ENCODE measurements at regions not wholly inside any gene's neighbourhood (a gene's known extent, or its start where the extent isn't known, plus 50 kb on each side); places are given as distances from the start of the nearest gene placed in this dataset.
"Not testable (repeated sequence)": the region's sequence is repeated elsewhere in the genome, so short reads cannot be mapped to it uniquely, and the experiment has no call there.

DNA sequence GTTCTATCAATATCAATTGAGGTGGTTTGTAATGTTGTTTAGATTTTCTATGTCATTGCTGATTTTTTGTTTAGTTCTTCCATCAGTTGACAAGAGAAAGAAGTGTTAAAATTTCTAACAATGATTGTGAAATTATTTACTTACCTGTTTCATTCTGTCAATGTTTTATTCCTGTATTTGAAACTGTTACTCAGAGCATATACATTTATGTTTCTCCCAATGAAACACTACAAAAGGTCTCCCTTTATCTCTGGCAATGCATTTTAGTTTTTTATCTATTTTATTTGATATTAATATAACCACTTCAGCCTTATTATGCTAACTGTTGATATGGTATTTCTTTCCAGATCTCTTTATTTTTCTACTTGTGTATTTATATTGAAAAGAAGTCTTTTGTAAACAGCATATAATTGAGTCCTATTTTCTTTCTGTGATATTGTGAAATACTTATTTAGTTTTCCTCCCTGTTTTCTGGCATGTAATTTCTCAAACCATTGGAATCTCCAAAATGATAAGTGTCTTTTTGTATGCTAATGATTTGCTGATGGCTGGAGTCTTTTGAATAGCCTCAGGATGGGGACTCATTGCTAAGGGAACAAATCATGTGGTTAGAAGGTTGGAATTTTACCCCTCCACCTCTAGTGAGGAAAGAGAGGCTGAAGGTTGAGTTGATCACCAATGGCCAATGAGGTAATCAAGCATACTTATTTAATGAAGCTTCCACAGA, 122.0 kb downstream of the ADSS2 start:
- DNase-seq (ENCODE audit: low read depth): no peak
- H3K4me3 ChIP-seq (ENCODE audit: low read length): no peak overlapping the region
- TF ChIP-seq, protein P1, sequence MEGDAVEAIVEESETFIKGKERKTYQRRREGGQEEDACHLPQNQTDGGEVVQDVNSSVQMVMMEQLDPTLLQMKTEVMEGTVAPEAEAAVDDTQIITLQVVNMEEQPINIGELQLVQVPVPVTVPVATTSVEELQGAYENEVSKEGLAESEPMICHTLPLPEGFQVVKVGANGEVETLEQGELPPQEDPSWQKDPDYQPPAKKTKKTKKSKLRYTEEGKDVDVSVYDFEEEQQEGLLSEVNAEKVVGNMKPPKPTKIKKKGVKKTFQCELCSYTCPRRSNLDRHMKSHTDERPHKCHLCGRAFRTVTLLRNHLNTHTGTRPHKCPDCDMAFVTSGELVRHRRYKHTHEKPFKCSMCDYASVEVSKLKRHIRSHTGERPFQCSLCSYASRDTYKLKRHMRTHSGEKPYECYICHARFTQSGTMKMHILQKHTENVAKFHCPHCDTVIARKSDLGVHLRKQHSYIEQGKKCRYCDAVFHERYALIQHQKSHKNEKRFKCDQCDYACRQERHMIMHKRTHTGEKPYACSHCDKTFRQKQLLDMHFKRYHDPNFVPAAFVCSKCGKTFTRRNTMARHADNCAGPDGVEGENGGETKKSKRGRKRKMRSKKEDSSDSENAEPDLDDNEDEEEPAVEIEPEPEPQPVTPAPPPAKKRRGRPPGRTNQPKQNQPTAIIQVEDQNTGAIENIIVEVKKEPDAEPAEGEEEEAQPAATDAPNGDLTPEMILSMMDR (conservative IDR thresholded peaks at IDR 0.05; ENCODE audit: low read depth, low read length): no peak

DNA sequence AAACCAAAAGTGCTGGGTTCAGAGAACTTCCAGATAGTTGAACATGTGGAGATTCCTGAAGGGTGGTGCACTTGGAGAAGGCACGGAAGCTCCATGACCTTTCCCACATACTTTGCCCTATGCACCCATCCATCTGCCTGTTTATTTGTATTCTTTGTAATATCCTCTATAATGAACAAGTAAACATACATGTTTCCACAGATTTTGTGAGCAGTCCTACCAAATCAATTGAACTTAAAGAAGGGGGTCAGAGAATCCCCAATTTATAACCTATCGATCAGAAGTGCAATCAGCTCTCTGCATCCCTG, 121.4 kb downstream of the ADSS2 start:
- no peak overlapping the region for H3K4me3 ChIP-seq (ENCODE audit: low read length)
- DNase-seq (ENCODE audit: low read depth): no peak
- TF ChIP-seq, protein P1 (conservative IDR thresholded peaks at IDR 0.05; ENCODE audit: low read depth, low read length): no peak

DNA sequence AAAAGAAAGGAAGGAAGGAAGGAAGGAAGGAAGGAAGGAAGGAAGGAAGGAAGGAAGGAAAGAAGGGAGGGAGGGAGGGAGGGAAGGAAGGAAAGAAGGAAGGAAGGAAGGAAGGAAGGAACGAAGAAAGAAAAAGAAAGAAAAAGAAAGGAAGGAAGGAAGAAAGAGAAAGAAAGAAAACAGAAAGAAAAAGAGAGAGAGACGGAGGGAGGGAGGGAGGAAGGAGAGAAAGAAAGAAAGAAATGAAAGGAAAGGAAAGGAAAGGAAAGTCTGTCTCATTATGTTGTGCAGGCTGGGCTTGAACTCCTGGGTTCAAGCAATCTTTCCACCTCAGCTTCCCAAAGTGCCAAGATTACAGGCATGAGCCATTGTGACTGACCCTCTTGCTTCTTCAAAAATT, 118.9 kb downstream of the ADSS2 start:
- not testable (repeated sequence) for H3K4me3 ChIP-seq (ENCODE audit: low read length)

DNA sequence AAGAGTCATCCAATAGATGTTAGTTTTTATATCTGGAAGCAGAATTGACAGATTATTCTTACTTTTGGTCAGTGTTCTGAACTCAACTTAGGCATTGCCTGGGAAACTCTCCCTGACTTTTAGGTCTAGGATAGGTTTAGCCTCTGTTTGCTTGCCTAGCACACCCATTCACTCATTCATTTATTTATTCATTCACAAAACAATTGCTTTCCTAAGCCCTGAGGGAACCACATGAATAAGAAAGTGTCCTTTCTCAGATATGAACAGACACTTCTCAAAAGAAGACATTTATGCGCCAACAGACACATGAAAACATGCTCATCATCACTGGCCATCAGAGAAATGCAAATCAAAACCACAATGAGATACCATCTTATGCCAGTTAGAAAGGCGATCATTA, 117.4 kb downstream of the ADSS2 start:
- H3K4me3 ChIP-seq (ENCODE audit: low read length); DNase-seq (ENCODE audit: low read depth): not testable (repeated sequence)

More for the DNA sequence above, 118.9 kb downstream of the ADSS2 start:
- DNase-seq (ENCODE audit: low read depth): not testable (repeated sequence)

DNA sequence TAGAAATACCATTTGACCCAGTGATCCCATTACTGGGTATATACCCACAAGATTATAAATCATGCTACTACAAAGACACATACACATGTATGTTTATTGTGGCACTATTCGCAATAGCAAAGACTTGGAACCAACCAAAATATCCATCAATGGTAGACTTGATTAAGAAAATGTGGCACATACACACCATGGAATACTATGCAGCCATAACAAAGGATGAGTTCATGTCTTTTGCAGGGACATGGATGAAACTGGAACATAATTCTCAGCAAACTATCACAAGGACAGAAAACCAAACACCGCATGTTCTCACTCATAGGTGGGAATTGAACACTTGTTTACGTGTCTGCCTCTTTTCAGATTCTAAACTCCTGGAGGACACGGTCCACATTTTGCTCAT, 116.9 kb downstream of the ADSS2 start:
- not testable (repeated sequence) for DNase-seq (ENCODE audit: low read depth); H3K4me3 ChIP-seq (ENCODE audit: low read length)

DNA sequence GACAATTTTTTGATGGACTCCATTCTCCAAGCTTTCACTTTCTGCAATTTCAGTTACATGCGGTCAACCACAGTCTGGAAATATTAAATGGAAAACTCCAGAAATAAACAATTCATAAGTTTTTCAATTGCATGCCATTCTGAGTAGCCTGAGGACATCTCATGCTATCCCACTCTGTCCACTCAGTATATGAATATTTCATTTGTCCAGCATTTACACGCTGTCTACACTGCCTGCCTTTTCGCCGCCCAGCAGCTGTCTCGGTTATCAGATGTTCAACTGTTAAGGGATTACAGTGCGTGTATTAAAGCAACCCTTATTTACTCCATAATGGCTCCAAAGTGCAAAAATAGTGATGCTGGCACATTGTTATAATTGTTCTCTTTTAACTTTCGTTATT, 116.3 kb downstream of the ADSS2 start:
- no peak overlapping the region for H3K4me3 ChIP-seq (ENCODE audit: low read length)

DNA sequence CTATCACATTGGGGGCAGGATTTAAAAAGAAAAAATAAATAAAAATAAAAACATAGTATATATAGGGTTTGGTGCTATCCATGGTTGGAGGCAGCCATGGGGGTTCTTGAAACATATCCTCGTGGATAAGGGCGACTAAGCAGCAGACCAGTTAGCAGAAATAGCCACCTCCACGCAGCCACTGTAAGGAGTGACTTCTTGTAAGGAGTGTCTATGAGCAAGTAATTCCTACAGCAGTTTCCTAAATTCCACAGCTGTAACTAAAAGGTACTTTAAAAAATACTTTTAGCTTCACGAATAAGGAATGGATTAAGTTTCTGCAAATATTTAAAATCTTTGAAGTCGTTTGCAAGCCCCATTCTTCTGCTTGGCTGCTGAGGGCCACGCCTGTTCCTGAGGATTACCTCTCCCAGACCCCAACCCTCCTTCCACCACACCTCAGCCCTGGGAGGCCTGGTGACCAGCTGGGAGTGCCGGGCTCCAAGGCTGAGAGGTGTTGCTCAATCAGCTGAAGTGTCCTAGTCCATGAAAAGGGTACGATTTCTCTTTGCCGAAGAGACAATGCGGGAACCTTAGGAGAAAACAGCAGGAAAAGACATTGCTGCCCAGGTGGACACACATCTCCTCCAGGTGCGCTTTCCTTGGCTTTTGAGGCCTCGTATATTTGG, 115.3 kb downstream of the ADSS2 start:
- H3K4me3 ChIP-seq (ENCODE audit: low read length): no peak overlapping the region
- no peak for DNase-seq (ENCODE audit: low read depth)

More for the DNA sequence above, 116.3 kb downstream of the ADSS2 start:
- TF ChIP-seq, protein P1 (conservative IDR thresholded peaks at IDR 0.05; ENCODE audit: low read depth, low read length): no peak
- no peak for DNase-seq (ENCODE audit: low read depth)

DNA sequence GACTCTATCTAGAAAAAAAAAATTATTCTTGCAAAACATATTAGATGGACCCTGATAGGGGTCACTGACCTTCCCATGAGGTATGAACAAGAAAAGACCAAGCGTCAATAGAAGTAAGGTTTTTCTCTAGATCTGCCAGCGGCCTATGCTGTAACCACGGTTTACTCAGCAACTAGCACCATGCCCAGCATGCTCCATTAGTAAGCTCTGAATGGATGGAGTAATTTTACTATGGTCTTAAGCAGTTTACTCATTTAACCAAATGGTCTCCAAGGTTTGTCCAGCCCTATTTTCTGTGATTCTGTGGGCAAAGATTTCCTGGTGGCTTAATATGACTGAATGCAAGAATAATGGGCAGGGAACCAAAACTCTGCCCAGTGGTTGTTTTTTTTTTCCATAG, 113.9 kb downstream of the ADSS2 start:
- TF ChIP-seq, protein P1 (conservative IDR thresholded peaks at IDR 0.05; ENCODE audit: low read depth, low read length): no peak
- H3K4me3 ChIP-seq (ENCODE audit: low read length): no peak overlapping the region
- no peak for DNase-seq (ENCODE audit: low read depth)

More for the DNA sequence above, 115.3 kb downstream of the ADSS2 start:
- TF ChIP-seq, protein P1 (conservative IDR thresholded peaks at IDR 0.05; ENCODE audit: low read depth, low read length): no peak
